ENCODE measurements at regions not wholly inside any gene's neighbourhood (a gene's known extent, or its start where the extent isn't known, plus 50 kb on each side); places are given as distances from the start of the nearest gene placed in this dataset.

- DNase-seq: no peak
These were observed 53.4 kb upstream of the NAV3 start for GRCh38 chr12:77777274-77777673.

GRCh38 chr12:77774761-77775160, 55.9 kb upstream of the NAV3 start:
- no peak for DNase-seq

- no peak for DNase-seq
These were observed 57.9 kb upstream of the NAV3 start for GRCh38 chr12:77772676-77773298.

- no peak for DNase-seq
These were observed 62.1 kb upstream of the NAV3 start for GRCh38 chr12:77768558-77768957.

GRCh38 chr12:77767756-77768343, 62.8 kb upstream of the NAV3 start:
- no peak for DNase-seq

GRCh38 chr12:77767335-77767734, 63.4 kb upstream of the NAV3 start:
- DNase-seq: no peak

- DNase-seq: no peak
These were observed 64.5 kb upstream of the NAV3 start for GRCh38 chr12:77766224-77766623.

GRCh38 chr12:77761286-77761685, 69.4 kb upstream of the NAV3 start:
- no peak for DNase-seq

- no peak for DNase-seq
These were observed 70.2 kb upstream of the NAV3 start for GRCh38 chr12:77760271-77761025.

GRCh38 chr12:77754086-77754485, 76.6 kb upstream of the NAV3 start:
- DNase-seq: no peak

GRCh38 chr12:77751939-77752338, 78.8 kb upstream of the NAV3 start:
- DNase-seq: no peak

GRCh38 chr12:77746096-77746495, 84.6 kb upstream of the NAV3 start:
- DNase-seq: peak; percentile 90

GRCh38 chr12:77745624-77746023, 85.1 kb upstream of the NAV3 start:
- DNase-seq: peak; percentile 90

- no peak for DNase-seq
These were observed 88.1 kb upstream of the NAV3 start for GRCh38 chr12:77742631-77743030.

GRCh38 chr12:77741974-77742517, 88.6 kb upstream of the NAV3 start:
- DNase-seq: no peak

GRCh38 chr12:77736219-77736965, 94.3 kb upstream of the NAV3 start:
- no peak for DNase-seq

GRCh38 chr12:77734214-77734883, 96.3 kb upstream of the NAV3 start:
- DNase-seq: no peak

GRCh38 chr12:77728018-77728417, 102.7 kb upstream of the NAV3 start:
- DNase-seq: no peak

- no peak for DNase-seq
These were observed 103.2 kb upstream of the NAV3 start for GRCh38 chr12:77727442-77728001.

- no peak for DNase-seq
These were observed 105.1 kb upstream of the NAV3 start for GRCh38 chr12:77725611-77726010.

- DNase-seq: peak; percentile 29
These were observed 106.2 kb upstream of the NAV3 start for GRCh38 chr12:77724367-77724957.

GRCh38 chr12:77723308-77723707, 107.4 kb upstream of the NAV3 start:
- DNase-seq: no peak

Measured in NCI-H2227 treated with DMSO at 0.1 percent for 48 hours (cell line).